ENCODE measurements at regions not wholly inside any gene's neighbourhood (a gene's known extent, or its start where the extent isn't known, plus 50 kb on each side); places are given as distances from the start of the nearest gene placed in this dataset.

GRCh38 chr1:221981461-221981860, 239.6 kb upstream of the DUSP10 start:
- H4K91ac ChIP-seq (ENCODE audit: insufficient read length, low read depth, low read length): no peak overlapping the region
- no peak overlapping the region for H3T11ph ChIP-seq (ENCODE audit: low read length)
- no peak overlapping the region for H3K23ac ChIP-seq (ENCODE audit: insufficient read length, low read depth, low read length)
- no peak overlapping the region for H2AFZ ChIP-seq (ENCODE audit: low read length)
- no peaks in the 10 kb centered on the region; a peak in 3 of 7 replicates for H3K36me3 Mint-ChIP-seq (ENCODE audit: insufficient read depth in 1 of 3, low read depth in 3 of 3)
- H3K79me2 ChIP-seq (ENCODE audit: insufficient read depth, low read length): no peaks in the 10 kb centered on the region
- H3K18ac ChIP-seq (ENCODE audit: insufficient read length, low read depth, low read length): no peak overlapping the region
- no peaks in the 10 kb centered on the region; the same call in 1 of the 2 replicates for H3K4me1 ChIP-seq (ENCODE audit: insufficient read depth, low read length)
- no peak overlapping the region for H2BK15ac ChIP-seq (ENCODE audit: low read depth, low read length)
- H3K9me3 ChIP-seq (ENCODE audit: control insufficient read depth, low read depth, low read length): no peaks in the 10 kb centered on the region
- TF ChIP-seq, protein P1, sequence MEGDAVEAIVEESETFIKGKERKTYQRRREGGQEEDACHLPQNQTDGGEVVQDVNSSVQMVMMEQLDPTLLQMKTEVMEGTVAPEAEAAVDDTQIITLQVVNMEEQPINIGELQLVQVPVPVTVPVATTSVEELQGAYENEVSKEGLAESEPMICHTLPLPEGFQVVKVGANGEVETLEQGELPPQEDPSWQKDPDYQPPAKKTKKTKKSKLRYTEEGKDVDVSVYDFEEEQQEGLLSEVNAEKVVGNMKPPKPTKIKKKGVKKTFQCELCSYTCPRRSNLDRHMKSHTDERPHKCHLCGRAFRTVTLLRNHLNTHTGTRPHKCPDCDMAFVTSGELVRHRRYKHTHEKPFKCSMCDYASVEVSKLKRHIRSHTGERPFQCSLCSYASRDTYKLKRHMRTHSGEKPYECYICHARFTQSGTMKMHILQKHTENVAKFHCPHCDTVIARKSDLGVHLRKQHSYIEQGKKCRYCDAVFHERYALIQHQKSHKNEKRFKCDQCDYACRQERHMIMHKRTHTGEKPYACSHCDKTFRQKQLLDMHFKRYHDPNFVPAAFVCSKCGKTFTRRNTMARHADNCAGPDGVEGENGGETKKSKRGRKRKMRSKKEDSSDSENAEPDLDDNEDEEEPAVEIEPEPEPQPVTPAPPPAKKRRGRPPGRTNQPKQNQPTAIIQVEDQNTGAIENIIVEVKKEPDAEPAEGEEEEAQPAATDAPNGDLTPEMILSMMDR (conservative IDR thresholded peaks at IDR 0.05): no peak
- no peak overlapping the region for H3K27ac ChIP-seq (ENCODE audit: insufficient read length, low read depth, low read length)
- H3K4ac ChIP-seq (ENCODE audit: low read depth, low read length): no peak overlapping the region
- H3K23me2 ChIP-seq (ENCODE audit: insufficient read length, low read depth, low read length, poor library complexity, severe bottlenecking): no peaks in the 10 kb centered on the region
- H3K4me1 Mint-ChIP-seq: peaks cover 27 to 37% of the 10 kb centered on the region in 2 experiments
- no peak overlapping the region for H4K5ac ChIP-seq (ENCODE audit: insufficient read length, low read depth, low read length)
- H3K27ac Mint-ChIP-seq: no peak overlapping the region
- H2BK120ac ChIP-seq (ENCODE audit: low read depth, low read length, poor library complexity, severe bottlenecking): no peak overlapping the region
- H4K20me1 ChIP-seq (ENCODE audit: control insufficient read depth, insufficient read depth, insufficient read length): no peaks in the 10 kb centered on the region
- H3K4me3 Mint-ChIP-seq: no peak overlapping the region
- no peak overlapping the region for H2BK20ac ChIP-seq (ENCODE audit: low read depth, low read length, poor library complexity, severe bottlenecking)
- DNase-seq: no peak
- H2AK5ac ChIP-seq (ENCODE audit: insufficient read length, low read length): no peak overlapping the region
- WGBS (ENCODE audit: extremely low coverage, insufficient read length, low lambda C conversion rate): no CpG with 5 or more reads among the region's 1 CpG
- no peaks in the 10 kb centered on the region; a peak in 1 of 5 replicates for H3K9me3 Mint-ChIP-seq
- H3K79me1 ChIP-seq (ENCODE audit: insufficient read depth, low read depth, low read length, poor library complexity, severe bottlenecking): no peaks in the 10 kb centered on the region
- no peaks in the 10 kb centered on the region for H3K27me3 Mint-ChIP-seq (ENCODE audit: low read depth)
- no peak overlapping the region for H3K4me2 ChIP-seq (ENCODE audit: insufficient read depth, insufficient read length, low read length)
- H2BK5ac ChIP-seq (ENCODE audit: insufficient read length, low read length): no peak overlapping the region
- no peak overlapping the region for H3K14ac ChIP-seq (ENCODE audit: insufficient read depth, low read length)
- H4K8ac ChIP-seq (replicated peaks; ENCODE audit: insufficient read length, low read depth, low read length): no peak overlapping the region
- no peak overlapping the region for H2BK12ac ChIP-seq (ENCODE audit: insufficient read length, low read depth, low read length)
- H3K56ac ChIP-seq (ENCODE audit: insufficient read length, low read depth, low read length): no peak overlapping the region
- H3K27me3 ChIP-seq (ENCODE audit: insufficient read depth, low read length): no peaks in the 10 kb centered on the region
- no peak overlapping the region for H3K9ac ChIP-seq (ENCODE audit: extremely low read depth, insufficient read length, low read length)
